ENCODE measurements at regions not wholly inside any gene's neighbourhood (a gene's known extent, or its start where the extent isn't known, plus 50 kb on each side); places are given as distances from the start of the nearest gene placed in this dataset.

- no peak for DNase-seq
These were observed 69.5 kb upstream of the RAD23B start for GRCh38 chr9:107213561-107214028.

GRCh38 chr9:107214381-107214780, 68.7 kb upstream of the RAD23B start:
- no peak for DNase-seq

- DNase-seq = no peak
These were observed 68.2 kb upstream of the RAD23B start for GRCh38 chr9:107214915-107215314.

DNA sequence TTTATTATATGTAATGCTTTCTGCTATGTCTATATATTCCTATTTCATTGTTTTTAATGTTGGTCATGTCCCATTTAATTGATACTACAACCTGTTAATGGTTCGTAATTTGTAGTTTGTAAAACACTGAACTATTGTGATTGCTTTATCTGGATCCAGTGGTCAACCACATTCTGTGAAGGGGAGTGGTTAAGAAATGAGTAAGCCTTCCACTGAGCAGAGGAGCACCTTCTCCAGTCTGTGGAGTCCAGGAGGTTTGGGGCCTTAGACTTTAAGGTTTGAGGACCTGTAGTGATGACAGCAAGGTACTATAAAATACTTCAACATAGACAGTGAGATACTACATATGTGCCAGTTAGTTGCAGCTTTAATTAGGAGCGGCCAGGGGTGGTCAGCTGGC, 67.7 kb upstream of the RAD23B start:
- no peak for DNase-seq

- DNase-seq = no peak
These were observed 66.8 kb upstream of the RAD23B start for GRCh38 chr9:107216329-107216728.

DNA sequence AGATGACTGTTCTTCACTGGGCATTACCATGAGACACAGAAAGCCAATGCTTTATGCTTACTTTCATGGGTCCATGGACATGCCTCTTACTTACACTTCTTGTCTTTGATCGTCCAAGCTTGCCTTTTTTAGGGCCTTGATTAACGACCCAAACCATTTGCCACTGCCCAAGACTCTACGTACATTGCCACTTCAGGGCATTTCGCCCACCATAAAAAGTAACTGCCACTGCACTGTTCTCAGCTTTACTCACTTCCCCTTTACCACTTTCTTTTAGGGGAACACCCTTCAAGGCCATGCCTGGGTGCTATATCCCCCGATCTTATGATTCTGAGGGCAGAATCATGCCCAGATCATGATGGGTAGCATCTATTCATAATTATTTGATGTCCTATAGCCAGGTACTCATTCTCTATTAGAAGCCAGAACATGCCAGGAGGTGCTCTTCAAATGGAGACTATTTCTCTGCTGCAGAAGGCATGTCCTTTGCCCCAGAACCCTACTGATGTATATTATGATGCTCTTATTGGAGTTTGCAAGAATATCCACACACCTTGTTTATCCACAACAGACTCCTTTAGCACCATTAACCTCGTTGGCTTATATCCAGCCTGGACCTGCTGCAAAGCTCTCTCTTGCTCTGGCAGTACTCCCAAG, 64.1 kb upstream of the RAD23B start:
- DNase-seq = no peak

DNA sequence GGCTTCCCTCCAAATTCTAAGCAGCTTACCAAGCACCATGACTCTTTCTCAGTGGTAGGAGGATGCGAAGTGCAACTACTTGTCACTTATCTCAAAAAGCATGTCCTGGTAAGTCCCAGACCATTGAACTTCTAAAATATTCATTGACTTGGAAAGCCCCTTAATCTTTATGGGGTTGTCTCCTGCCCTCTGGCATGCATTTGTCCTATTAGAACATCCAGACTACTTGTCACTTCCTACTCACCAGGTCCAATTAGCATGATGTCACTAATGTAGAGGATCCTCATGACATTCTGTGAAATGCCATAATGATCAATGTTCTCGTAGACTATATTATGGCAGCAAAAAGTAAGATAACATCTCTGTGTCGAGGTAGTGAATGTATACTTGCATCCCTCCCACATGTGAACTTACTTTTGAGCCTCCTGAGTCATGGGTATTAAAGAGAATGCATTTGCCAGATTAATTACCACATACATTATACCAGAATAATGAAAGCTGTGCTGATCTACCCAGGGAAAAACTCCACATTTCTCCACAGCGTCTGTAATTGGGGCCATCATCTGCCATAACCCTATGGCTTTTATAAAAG, 63.5 kb upstream of the RAD23B start:
- DNase-seq = no peak

DNA sequence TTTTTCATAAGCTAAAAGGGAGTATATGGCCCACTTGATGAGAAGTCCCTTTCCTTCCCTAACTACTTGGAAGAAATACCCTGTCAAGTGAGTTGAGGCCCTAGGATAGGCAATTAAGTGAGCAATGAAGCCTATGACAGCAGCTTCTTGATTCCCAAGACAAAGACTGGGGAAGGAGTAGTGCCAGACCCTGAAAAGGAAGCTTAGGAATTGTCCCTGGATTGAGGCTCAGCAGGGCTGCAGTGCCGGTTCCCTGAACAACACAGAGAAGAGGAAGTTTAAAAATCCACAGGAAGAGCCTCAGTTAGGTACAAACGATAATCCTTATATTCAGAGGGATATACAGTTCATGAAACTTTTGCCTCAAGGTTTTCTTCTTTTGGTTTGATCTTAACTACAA, 61.8 kb upstream of the RAD23B start:
- DNase-seq = no peak

DNA sequence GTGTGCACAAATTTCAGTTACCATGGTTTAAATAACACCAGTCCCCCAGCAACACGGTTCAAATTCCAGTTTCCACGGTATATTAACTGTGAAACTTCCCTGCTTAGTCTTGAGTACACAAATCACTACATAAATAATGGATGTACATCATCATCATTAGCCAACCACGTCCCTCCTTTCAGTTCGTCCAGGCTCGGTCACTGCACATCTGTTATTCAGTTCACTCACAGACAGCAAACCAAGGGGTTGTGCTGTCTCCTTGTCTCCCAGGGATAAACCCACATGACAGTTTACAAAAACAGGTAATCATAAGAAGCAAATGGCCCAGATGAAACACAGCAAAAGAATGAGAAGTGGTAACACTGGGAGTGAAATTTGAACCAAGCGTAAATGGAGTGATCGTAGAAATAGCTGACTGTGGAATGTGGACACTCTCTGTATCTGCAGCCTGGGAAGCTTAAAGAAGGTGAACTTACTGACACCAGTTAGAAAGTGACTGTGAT, 61.0 kb upstream of the RAD23B start:
- DNase-seq = no peak

- DNase-seq = no peak
These were observed 59.7 kb upstream of the RAD23B start for GRCh38 chr9:107223381-107223780.

DNA sequence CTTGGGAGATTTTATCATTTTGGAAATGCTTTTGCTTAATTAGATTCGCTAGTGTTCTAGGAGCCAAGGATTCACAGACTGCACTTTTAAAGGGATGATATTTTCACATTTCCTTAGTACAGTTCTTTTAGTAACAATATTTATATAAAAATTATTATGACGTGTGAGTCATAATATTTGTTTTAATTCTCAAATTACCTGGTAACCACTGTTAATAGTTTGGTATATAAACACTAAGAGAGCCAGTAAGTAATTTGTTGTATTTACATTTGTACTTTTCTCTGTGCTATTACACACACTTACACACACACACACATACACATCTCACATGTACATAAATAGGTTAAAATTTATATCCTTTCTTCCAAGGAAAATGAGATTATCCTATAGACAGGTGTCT, 58.8 kb upstream of the RAD23B start:
- no peak for DNase-seq

DNA sequence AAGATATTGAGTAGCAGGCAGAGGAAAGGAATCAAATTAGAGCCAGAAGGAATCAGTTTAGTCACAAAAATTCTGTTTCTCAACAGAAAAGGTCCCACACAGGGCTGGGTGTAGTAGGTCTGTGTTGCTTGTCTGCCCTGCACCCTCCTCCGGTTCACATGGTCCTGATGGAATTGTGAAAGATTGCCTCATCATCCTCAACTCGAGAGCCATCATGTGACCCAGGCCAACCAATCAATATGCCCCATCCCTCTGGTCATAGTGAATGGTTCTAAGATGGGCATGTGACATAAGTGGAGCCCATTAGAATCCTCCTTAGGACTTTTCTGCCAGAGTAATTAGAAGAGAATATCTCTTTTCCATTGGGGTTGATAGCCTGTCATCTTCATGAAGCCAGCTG, 56.7 kb upstream of the RAD23B start:
- DNase-seq = no peak

GRCh38 chr9:107227774-107228173, 55.3 kb upstream of the RAD23B start:
- no peak for DNase-seq

- DNase-seq = no peak
These were observed 54.5 kb upstream of the RAD23B start for GRCh38 chr9:107228496-107229039.

DNA sequence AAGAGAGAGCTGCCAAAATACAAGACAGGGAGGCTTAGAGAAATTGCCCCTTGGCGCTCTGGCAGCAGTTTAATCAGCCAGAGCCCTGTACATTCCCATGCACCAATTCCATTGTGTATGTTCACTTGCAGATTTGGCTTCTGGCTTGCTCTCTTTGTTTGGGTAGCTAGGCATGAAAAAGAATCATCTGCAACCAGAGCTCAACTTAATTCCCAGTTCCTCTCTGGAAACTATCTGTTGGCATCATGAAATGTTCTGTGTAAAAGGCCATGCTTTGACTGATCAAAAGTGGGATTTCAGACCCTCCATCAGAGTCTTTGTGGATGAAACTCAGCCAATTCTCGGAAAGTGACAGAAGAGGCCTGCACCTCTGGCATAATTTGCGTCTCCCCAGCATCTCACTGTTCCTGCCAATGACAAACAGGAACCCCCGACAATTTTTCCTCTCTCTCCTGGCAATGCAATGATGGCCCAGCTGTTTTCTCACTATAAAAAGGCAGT, 53.8 kb upstream of the RAD23B start:
- DNase-seq = peak in 1 of 2 experiments; percentile 3

All from NCI-H446 (cell line).